ENCODE measurements at regions not wholly inside any gene's neighbourhood (a gene's known extent, or its start where the extent isn't known, plus 50 kb on each side); places are given as distances from the start of the nearest gene placed in this dataset.

GRCh38 chr5:90193185-90193822, 216.3 kb downstream of the CETN3 start:
- no peak for DNase-seq

- no peak for DNase-seq
Observed at GRCh38 chr5:90191352-90192045, 218.1 kb downstream of the CETN3 start.

GRCh38 chr5:90185897-90186468, 223.6 kb downstream of the CETN3 start:
- DNase-seq: no peak

- no peak for DNase-seq
Observed at GRCh38 chr5:90184764-90185163, 224.8 kb downstream of the CETN3 start.

GRCh38 chr5:90182726-90183125, 226.8 kb downstream of the CETN3 start:
- DNase-seq: no peak

GRCh38 chr5:90174236-90174635, 235.3 kb downstream of the CETN3 start:
- no peak for DNase-seq

- DNase-seq: no peak
Observed at GRCh38 chr5:90173299-90174030, 236.1 kb downstream of the CETN3 start.

GRCh38 chr5:90171466-90171865, 238.1 kb downstream of the CETN3 start:
- DNase-seq: no peak

- peak in 1 of 56 donors; percentile 15 for DNase-seq
Observed at GRCh38 chr5:90170261-90170660, 239.3 kb downstream of the CETN3 start.

GRCh38 chr5:90169078-90169477, 240.5 kb downstream of the CETN3 start:
- peak in 3 of 56 donors; percentile 0 to 11 (median 9) for DNase-seq

- DNase-seq: no peak
Observed at GRCh38 chr5:90168399-90168798, 241.2 kb downstream of the CETN3 start.

GRCh38 chr5:90166816-90167215, 242.7 kb downstream of the CETN3 start:
- no peak for DNase-seq

GRCh38 chr5:90162324-90162723, 247.2 kb downstream of the CETN3 start:
- DNase-seq: no peak

GRCh38 chr5:90161414-90161813, 248.1 kb downstream of the CETN3 start:
- DNase-seq: peak in 11 of 56 donors; percentile 0 to 16 (median 4)

- DNase-seq: no peak
Observed at GRCh38 chr5:90158131-90158530, 251.4 kb downstream of the CETN3 start.

- DNase-seq: no peak
Observed at GRCh38 chr5:90153031-90153430, 256.5 kb downstream of the CETN3 start.

GRCh38 chr5:90144625-90145327, 264.8 kb downstream of the CETN3 start:
- DNase-seq: no peak

GRCh38 chr5:90142541-90142940, 267.0 kb downstream of the CETN3 start:
- no peak for DNase-seq

GRCh38 chr5:90141984-90142383, 267.6 kb downstream of the CETN3 start:
- no peak for DNase-seq

GRCh38 chr5:90136952-90137528, 272.5 kb downstream of the CETN3 start:
- DNase-seq: no peak

GRCh38 chr5:90135779-90136378, 273.7 kb downstream of the CETN3 start:
- no peak for DNase-seq

Measured in nucleus accumbens (tissue), 56 donors.